ENCODE measurements at regions not wholly inside any gene's neighbourhood (a gene's known extent, or its start where the extent isn't known, plus 50 kb on each side); places are given as distances from the start of the nearest gene placed in this dataset.
"Not testable (repeated sequence)": the region's sequence is repeated elsewhere in the genome, so short reads cannot be mapped to it uniquely, and the experiment has no call there.

GRCh38 chr7:115249080-115249479, 327.2 kb downstream of the MDFIC start:
- DNase-seq = no peak

GRCh38 chr7:115241151-115241550, 319.3 kb downstream of the MDFIC start:
- no peak for DNase-seq

GRCh38 chr7:115240242-115240641, 318.3 kb downstream of the MDFIC start:
- no peak for DNase-seq

- DNase-seq = no peak
Observed at GRCh38 chr7:115235075-115235474, 313.2 kb downstream of the MDFIC start.

- no peak for DNase-seq
Observed at GRCh38 chr7:115233809-115234208, 311.9 kb downstream of the MDFIC start.

- DNase-seq = no peak
Observed at GRCh38 chr7:115232041-115232440, 310.1 kb downstream of the MDFIC start.

GRCh38 chr7:115230882-115231571, 309.1 kb downstream of the MDFIC start:
- DNase-seq = peak; percentile 92

- no peak for DNase-seq
Observed at GRCh38 chr7:115229401-115230105, 307.7 kb downstream of the MDFIC start.

- DNase-seq = no peak
Observed at GRCh38 chr7:115227473-115228235, 305.8 kb downstream of the MDFIC start.

GRCh38 chr7:115226410-115226809, 304.5 kb downstream of the MDFIC start:
- no peak for DNase-seq

- no peak for DNase-seq
Observed at GRCh38 chr7:115224922-115225321, 303.0 kb downstream of the MDFIC start.

GRCh38 chr7:115223959-115224358, 302.1 kb downstream of the MDFIC start:
- DNase-seq = no peak

GRCh38 chr7:115221456-115221855, 299.6 kb downstream of the MDFIC start:
- DNase-seq = no peak

GRCh38 chr7:115218076-115218475, 296.2 kb downstream of the MDFIC start:
- no peak for DNase-seq

- DNase-seq = no peak
Observed at GRCh38 chr7:115217373-115217772, 295.5 kb downstream of the MDFIC start.

GRCh38 chr7:115216652-115217051, 294.8 kb downstream of the MDFIC start:
- no peak for DNase-seq

GRCh38 chr7:115211171-115211570, 289.3 kb downstream of the MDFIC start:
- DNase-seq = no peak

GRCh38 chr7:115210552-115210951, 288.7 kb downstream of the MDFIC start:
- DNase-seq = no peak

GRCh38 chr7:115208710-115209560, 287.0 kb downstream of the MDFIC start:
- DNase-seq = no peak

- not testable (repeated sequence) for DNase-seq
Observed at GRCh38 chr7:115206374-115206773, 284.5 kb downstream of the MDFIC start.

GRCh38 chr7:115198143-115198542, 276.2 kb downstream of the MDFIC start:
- DNase-seq = no peak

GRCh38 chr7:115195208-115195607, 273.3 kb downstream of the MDFIC start:
- no peak for DNase-seq

- DNase-seq = no peak
Observed at GRCh38 chr7:115191526-115191925, 269.6 kb downstream of the MDFIC start.

Data from NCI-H1105 treated with DMSO at 0.1 percent for 48 hours (cell line).